ENCODE measurements at regions not wholly inside any gene's neighbourhood (a gene's known extent, or its start where the extent isn't known, plus 50 kb on each side); places are given as distances from the start of the nearest gene placed in this dataset.

DNA sequence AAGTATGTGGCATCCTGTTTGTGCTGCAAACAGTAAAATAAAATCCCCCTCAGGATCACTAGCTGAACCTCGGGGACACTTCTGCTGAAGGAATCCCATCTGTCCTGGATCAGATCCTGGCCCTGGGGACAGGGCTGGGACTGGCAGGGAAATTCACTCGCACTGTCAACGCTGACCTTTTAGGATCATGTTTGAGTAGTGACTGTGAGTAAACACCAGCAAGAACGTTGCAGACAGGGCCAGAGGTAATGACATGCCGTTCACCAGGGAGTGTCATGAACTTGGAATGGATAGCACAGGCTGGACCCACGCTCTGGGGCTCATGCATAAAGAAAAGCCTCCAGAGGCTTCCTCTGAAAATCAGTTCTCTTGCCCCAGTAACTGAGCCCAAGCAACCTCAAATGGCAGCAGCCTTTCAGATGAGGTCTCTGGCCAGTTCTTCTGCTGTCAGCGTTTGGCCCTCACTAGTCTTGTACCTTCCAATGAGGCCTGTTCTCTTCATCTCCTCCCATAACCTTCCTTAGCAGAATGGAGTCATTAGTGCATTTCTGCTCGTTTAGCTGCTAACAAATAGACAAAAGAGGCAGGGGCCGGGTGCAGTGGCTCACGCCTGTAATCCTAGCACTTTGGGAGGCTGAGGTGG, 51.0 kb upstream of the BARX2 start:
- peak; percentile 43 for DNase-seq

DNA sequence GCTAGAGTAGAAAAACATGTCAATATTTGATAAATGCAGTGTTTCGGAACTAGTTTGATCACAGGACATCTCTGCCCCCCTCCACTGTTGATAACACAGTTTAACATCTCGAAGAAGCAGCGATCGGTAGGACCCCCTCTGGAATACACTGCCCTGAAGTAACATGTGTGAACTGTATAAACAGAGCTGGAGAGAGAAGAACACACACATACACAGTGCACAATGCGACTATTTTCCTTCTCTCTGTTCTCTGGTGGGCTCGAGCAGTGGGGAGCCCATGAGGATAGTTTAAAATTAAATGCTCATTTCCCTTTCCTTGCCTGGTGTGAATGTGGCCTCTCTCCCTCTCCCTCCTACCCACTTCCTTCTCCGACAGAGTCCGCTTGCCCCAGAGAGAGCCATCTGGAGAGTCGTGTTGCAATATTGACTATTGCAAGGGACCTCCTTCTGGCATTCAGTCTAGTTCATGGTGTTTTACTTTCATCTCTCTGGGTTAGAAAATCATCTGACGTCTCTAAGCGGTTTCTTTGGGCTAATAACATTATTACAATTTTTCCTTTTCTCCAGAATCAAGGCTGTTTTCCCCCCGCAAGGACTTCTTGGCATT, 51.6 kb upstream of the BARX2 start:
- peak; percentile 44 for DNase-seq

DNA sequence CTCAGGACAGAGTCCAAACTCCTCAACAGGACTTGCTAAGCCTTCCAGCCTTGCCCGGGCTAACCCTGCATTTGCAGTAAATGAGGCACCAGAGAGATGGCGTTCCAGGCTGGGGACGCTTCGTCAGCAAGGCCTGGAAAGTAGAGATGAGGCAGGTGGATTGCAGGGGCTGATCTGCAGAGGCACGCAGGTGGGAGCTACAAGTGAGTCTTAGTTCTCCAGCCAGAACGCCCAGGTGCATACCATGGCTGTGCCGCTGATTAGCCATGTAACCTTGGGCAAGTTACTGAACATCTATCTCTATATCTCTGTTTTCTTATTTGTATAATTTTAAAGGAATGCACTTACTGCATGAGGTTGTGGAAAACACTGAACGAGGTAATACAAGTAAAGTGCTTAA, 52.7 kb upstream of the BARX2 start:
- DNase-seq = no peak

DNA sequence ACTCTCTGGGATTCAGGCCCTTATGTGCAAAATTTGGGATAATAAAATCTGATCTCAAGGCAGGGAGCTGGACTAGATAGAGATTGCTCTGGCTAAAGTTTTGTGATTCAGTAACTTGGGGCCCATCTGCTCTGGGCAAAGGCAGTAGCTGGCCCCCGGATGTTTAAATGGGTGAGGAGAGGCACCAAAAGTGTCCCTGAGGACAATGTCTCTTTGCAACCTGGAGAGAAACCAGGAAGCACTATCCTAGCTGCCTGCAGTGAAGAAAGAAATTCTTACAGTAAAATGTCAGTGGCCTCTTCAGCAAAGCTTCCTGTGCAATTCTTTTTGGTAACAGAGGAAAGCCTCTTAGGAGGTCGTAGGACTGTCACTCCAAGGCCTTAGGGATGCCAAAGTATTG, 54.6 kb upstream of the BARX2 start:
- DNase-seq = no peak

DNA sequence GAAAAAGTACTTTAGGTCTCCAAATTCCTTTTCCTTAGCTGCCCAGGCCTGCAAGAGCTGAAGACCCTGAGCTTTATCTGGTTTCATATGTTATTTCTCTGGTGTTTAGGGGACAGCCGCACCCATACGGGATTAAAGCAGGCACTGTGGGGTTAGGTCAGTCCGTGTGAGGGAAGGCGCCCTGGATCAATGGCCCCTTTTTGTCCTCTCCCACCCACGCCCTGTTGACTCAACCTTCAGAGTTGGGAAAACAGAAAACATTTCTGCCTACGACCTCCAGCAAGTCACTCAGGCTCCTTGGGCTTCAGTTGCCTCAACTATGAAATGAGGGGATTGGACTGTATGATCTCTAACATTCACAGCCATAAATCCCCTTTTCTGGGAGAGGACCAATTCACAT, 55.2 kb upstream of the BARX2 start:
- no peak for DNase-seq

DNA sequence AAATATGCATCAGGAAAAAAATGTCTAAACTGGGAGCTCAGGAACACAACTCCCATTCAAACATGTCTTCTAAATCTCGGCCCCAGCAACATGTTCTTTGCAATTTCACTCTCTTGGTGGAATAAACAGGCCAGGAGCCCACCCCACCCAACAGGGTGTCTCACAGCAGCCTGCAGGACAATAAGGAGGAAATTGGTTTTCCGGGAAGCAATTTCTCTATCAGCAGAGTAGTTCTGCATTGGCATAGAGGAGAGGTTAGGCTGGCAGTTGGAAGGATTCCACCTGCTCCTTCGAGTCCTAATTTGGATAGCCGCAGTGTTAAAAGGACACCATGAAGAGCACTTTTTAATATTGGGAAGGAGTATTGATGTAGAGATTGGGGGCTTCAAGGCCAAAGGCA, 55.9 kb upstream of the BARX2 start:
- DNase-seq = no peak

DNA sequence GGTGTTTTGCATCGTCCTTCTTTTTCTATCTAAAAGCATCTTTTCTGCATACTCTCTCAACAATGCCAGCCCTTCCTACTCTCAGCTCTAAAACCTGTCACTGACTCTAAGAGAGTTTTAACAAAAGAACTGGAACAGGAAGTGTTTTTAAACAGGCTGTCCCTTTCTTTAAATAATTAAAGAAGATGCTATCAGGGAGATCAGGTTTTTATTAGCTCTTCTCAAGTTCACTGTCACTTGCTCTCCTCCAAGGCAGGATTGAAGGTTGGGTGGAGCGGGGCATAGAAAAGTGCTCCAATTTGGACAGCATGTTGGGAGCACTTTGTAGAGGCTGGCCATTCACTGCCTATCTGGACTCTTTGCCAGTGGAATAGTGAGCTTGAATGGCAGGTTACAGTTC, 56.4 kb upstream of the BARX2 start:
- DNase-seq = no peak

DNA sequence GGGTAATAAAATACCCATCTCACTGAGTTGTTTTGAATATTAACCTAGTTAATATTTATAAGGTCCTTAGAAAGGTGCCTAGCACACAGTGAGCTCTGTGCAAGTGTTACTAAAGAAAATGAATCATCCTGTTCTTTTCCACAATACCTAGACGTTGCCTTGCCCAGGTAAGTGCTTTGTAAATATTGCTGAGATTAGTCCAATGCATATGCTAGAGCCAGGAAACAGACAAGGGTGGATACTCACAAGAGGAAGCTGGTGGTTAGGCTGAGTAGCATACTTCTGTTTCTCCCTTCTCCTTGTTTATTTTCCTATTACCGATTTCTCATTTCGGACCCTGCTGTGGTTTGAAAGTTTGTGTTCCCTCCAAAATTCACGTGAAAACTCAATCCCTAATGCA, 58.1 kb upstream of the BARX2 start:
- peak; percentile 84 for DNase-seq

DNA sequence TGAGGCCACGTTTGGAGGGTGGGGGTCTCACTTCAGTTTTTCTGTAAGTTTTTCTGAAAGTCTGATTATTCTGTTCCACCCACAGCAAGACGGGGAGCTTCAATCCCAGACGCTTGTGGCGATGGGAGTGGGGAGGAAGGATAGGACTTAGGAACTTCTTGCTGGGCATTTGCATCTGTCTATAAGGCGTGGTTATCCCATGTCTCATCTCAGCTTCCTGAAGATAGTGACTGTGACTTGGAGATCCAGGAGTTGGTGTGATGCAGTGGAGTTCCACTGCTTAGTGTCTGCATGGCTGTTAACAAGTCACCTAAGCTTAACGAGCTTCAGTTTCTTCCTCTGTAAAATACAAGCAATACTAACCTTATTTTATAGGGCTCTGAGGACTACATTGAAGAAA, 58.9 kb upstream of the BARX2 start:
- no peak for DNase-seq

DNA sequence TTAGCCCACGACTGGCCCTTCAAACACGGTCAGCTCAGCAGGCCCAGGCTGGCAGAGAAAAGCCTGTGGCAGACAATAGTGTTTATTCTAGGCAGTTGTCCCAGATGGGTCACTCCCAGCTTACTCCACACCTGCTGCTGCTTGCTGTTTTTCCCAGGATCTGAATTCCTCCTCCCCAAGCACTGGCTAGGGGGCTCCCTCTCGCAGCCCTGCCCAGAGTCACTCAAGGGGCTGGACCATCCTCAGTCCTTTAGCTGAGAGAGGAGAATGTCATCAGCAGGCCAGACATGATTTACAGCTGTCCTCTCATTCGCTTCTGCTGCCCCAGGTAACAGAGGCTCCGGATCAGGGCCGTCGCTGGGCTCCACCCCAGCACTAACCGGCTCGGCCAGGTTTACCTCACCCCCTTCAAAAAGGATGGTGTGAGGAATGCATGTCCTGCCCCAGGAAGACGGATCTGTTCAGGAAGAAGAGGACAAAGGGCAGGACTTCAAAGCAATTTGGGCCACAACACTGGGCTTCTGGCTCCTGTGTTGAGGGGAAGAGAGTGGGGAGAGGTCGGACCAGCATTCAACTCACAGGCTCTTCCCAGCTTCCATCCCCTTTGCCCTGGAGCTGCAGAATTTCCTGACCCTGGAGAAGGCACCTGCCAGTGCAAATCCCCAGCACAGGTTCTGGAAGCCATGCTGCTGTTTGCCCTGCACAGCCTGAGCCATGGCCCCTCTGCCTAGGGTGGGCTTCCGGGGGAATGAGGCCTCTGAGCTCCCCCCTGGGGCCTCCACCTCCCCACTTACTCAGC, 59.7 kb upstream of the BARX2 start:
- peak; percentile 74 for DNase-seq

DNA sequence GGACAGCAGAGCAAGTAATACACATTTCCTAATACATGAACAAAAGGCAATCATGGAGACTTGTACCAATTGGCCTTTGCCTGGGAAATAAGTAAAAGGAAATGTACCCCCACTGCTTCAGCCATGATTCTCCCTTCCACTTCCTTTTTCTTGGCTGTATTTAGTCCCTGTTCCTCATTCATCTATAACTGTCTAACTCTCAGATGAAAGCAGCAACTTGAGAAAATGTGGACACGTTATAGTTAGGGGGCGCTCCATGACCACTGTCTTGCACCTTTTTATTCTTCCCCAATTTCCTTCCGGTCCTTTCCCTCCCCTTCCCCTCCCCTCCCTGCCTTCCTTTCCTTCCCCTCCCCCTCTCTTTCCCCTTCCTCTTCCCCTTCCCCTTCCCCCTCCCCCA, 61.3 kb upstream of the BARX2 start:
- DNase-seq = no peak

DNA sequence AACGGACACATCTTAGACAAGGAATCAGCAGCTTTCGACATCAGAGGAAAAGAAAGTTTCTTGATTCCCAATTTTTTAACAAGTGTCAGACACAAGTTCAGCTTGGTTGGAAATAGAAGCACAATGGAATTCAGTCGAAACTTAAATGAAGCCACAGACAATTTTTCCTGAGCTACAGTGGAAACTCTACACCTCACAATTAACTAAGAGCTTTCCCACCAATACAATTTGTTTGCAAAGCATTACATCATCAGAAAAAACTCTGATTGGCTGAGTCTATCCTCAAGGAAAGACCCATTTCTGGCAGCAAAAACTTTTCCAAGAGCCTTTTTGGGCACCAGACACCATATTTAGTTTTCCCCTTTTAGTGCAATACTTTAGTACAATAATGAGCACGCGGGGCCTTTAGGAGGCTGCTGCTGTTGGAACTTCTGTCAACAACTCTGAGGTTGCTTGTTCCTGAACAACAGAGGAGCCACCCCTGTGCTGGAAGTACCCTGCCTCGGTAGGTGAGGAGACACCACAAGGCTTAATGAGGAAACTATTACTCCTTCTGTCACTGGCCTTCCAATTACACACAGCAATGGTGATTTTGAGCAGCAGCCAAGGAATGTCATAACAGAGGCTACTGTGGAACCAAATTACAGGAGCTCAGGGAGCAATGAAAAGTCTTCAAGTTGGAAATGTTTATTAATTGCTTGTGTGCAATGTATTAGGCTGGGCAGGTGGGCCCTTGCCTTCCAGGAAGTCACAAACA, 61.9 kb upstream of the BARX2 start:
- DNase-seq = peak; percentile 48

DNA sequence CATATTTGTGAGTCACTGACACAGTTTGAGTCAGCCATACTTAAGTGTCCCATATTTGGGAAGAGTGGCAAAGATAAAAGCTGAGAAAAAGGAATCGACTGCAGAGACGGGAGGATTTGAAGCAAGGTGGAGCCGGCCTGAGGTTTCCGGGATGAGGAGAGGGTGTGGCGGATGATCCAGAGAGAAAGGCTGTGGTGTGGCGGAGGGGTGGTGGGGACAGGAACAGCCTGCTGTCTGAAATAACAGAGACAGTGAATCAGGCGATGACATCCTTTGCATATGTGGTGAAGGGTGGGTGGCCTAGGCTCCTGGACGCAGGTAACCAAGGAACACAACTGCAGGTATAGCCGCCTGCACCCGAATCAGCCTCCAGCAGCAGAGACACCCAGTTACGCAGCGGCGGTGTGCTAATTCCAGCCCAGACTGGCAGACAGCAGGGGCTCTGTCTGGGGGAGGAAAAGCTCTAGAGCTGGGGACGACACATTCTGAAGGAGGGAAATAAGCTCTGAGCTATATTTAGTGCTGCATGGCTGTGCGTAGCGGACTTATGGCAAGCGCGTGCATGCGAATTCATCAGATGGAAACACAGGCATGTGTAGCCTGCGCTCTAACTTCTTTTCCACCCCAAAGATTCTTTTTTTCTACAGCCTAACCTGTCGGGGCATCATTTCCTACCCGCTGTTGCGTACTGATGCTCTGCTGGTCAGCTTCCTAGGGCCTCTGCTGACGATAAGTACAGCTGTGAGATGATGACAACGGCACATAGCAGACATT, 62.7 kb upstream of the BARX2 start:
- DNase-seq = no peak

DNA sequence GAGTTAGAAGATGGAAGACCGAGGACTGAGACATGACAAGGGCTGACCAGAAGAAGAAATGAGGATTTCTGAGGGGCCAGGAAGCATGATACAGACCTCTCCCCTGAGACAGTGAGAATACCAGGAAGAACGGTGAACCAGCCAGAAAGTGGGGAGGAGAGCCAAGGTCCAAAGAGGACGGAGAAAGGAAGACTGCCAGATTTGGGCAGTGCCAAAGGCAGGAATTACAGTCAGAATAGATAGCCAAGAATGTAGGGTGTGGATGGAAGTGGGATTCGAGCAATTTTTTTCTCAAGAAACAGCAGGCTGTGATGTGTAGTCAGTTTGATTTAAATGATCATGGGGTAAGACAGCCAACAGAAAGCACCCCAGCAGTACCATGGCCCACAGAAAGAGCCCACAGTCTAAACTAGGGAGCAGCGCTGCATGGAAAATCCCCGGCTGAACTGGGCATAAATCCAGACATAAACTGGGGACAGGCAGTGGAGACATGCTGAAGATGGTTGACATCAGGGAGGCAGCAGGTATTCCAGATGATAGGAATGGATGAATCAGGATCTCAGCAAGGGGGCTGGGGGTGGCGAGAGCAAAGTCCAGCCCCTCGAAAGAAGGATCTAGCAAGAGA, 67.3 kb upstream of the BARX2 start:
- DNase-seq = no peak

DNA sequence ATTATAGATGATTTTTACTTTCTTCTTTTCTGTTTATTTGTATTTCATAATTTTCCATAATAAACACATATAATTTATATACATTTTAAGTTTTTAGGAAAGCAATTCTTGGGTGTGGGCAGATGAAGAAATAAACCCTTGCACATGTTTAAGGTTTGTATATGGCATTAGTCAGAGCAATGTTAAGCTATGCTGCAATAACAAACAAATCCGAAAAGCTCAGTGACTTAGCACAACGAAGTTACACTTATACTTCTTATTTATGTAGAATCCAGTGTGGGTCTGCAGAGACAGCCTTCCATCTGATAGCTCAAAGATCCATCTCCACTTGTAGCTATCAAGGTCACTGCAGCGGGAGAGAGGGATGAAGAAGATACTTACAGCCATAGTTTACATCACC, 68.5 kb upstream of the BARX2 start:
- no peak for DNase-seq

DNA sequence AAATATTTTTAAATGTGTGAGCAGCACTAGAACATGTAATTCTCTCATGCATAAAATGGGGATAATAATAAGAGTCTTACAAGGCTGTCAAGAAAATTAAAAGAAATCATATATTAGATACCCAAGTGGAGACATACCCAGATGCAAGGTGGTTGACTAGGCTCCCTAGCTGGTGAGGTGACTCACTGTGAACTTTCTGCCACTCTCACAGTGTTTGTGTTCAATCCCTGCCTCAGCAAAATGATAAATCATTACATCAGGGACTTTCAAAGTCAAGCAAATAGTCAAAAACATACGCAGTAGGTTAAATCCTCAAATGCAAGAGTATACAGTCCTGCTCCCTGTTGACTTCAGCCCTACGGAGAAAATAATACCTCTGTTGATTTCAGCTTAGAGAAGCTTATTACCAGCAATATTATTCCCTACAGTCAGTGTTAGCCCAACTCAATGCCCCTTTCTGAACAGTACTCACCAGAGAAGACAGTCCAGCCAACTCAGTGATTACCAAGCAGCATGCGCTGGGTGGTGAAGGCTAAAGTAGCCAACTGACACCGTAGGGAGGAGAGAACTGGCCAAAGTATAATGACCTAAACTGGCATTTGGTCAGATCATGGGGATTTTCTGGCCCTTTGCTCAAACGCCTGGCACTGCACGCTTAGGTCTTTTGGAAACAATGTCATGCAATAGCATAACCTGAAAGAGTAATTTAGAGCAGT, 73.1 kb upstream of the BARX2 start:
- no peak for DNase-seq

DNA sequence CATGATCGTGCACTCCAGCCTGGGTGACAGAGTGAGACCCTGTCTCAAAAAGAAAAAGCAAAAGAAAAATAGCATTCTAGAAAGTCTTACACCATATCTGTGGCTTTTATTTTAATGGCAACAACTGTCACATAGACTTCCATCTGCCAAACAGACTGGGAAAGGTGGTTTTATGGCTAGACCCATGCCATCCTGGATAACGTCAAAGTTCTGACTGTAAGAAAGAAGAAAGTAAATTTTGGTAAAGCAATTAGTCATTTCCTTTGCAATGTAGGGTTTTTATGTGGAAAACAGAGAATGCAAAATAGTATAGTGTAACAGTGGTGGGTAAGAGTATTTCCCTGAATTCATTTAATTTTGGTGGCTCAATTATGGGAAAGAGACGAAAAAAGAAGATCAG, 75.5 kb upstream of the BARX2 start:
- DNase-seq = no peak

DNA sequence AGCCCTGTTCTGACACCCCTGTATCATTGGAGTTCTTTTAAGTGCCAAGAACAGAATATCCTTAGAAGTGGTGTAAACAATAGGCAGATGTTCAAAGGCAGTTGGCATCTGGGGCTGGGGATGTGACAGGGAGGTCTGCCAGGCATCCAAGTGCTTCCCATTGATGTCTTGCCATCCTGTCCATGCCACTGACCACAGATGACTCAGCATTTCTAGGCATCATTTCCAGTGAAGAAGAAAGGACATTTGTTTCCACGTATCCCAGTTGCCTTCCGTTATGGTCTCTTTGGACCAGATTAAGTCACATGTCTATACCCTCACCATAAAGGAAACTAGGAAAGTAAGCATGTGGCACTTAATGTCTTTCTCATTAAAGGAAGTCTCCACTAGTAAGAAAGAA, 76.7 kb upstream of the BARX2 start:
- no peak for DNase-seq

DNA sequence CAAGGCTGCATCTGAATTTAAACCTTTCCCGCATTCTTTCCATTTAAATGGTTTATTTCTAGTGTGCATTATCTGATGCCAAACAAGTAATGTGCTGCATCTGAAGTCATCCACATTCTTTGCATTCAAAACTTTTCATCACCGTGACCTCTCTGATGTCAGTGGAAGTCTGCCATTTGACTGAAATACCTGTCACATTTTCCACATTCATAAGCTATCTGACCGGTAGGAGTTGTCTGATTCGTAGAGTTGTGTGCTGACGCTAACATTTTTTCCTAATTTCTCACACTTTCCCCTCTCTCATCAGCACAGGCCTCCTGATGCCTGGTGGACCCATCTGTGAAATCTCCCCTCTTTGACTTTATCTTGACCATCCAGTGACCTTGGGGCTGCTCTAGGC, 79.9 kb upstream of the BARX2 start:
- DNase-seq = no peak

DNA sequence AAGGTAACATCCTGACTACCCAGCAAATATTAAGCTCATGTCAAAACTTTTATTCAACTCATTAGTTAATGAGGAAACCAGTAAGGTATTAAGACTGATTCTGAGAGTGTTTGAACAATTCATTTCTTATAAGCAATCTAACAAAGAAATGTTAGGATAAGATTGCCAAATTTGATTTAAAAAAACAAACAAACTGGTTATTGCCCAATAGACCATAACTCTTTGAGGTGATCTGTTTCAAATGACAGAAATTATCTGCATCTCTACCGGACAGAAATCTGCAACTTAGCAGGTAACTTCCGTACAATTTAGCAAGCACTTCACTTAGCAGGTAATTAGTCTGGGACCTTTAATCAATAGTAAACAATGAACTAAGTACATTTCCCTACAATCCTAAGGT, 82.9 kb upstream of the BARX2 start:
- no peak for DNase-seq

DNA sequence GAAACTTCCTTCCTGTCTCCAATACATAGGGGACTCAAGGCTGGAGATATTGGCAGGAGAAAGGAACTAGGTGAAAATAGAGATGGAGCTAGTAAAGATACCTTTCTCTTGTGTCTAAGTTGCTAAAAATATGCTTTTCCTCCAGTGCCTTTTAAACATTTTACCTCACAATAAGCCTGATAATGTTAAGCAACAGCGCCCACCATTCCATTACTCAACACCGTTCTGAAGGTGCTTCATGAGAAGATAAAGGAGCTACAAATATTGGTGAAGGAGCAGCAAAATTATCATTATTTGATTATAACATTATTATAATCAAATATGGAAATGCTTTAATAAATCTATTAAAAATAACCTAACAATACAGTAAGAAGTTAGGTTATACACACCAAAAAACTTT, 83.6 kb upstream of the BARX2 start:
- DNase-seq = no peak

DNA sequence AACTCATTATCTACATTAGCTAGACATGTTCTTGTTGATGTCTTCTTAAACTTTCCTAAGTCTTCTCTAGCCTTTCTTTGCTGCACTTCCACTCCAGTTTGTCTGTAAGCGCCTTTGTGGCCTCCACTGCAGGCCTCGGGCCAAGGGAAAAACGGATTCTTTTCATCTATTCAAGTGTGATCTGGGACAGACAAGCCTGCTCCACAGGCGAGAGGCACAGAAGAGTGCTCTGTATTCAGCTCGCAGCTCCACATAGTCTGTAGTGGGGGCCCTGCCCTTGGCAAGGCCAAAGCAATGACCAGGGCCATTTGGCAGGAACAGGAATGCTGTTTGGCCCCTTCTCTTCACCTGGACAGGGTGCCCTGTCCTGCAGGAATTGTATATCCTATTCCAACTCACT, 84.1 kb upstream of the BARX2 start:
- DNase-seq = no peak
